WTC11 (cell line): ENCODE measurements at regions not wholly inside any gene's neighbourhood (a gene's known extent, or its start where the extent isn't known, plus 50 kb on each side); places are given as distances from the start of the nearest gene placed in this dataset.

ENCODE experiments used
- ATAC-seq: fragments of 200-7000 bp; cut with Tn5 transposase; 2 replicates; pipeline ENCODE4 v1.10.0; 2021; ENCODE audit warnings: mild to moderate bottlenecking, moderate library complexity
- CTCF ChIA-PET: fragments of 300-600 bp; sonication (Branson Sonifier 250); formaldehyde crosslinking; loops from one replicate; lab custom pipeline; 2021; ENCODE audit warnings: antibody characterized with exemption; lab: Charles Lee
- POLR2A ChIA-PET: fragments of 350-600 bp; sonication (Branson Sonifier 250); formaldehyde crosslinking; loops from one replicate; lab custom pipeline; 2021; ENCODE audit warnings: antibody characterized with exemption; lab: Charles Lee
- DNase-seq: peaks from one replicate; pipeline ENCODE4 v3.0.0; 2021; ENCODE audit warnings: low spot score
- H3K27ac Mint-ChIP-seq: 2 replicates; pipeline ENCODE4 v1.8.0; 2021; ENCODE audit warnings: mixed read lengths
- H3K27me3 Mint-ChIP-seq: 2 replicates; pipeline ENCODE4 v1.8.0; 2021; ENCODE audit warnings: low read depth, mild to moderate bottlenecking, moderate library complexity, mixed read lengths
- H3K36me3 Mint-ChIP-seq: 2 replicates; pipeline ENCODE4 v1.8.0; 2021; ENCODE audit warnings: mixed read lengths
- H3K4me1 Mint-ChIP-seq: 2 replicates; pipeline ENCODE4 v1.8.0; 2022; ENCODE audit warnings: mixed read lengths
- H3K4me3 Mint-ChIP-seq: 2 replicates; pipeline ENCODE4 v1.8.0; 2021; ENCODE audit warnings: mild to moderate bottlenecking, moderate library complexity, mixed read lengths
- H3K9me3 Mint-ChIP-seq: 2 replicates; pipeline ENCODE4 v1.8.0; 2021; ENCODE audit warnings: mixed read lengths
- AR ChIP-seq: fragments of 250-450 bp; sonication (Bioruptor Pico); IDR thresholded peaks from 2 replicates; pipeline ENCODE4 v1.9.0; 2021; ENCODE audit warnings: mild to moderate bottlenecking
- ATF3 ChIP-seq: sonication (generic); formaldehyde crosslinking; conservative IDR thresholded peaks from 2 replicates; pipeline ENCODE4 v1.8.1; 2022; ENCODE audit warnings: mild to moderate bottlenecking, missing genetic modification reagents
- CDX4 ChIP-seq: fragments of 250-450 bp; sonication (Bioruptor Pico); IDR thresholded peaks from 2 replicates; pipeline ENCODE4 v1.9.0; 2021; ENCODE audit warnings: moderate library complexity, mild to moderate bottlenecking, inconsistent platforms, borderline replicate concordance
- ELF4 ChIP-seq: sonication (generic); formaldehyde crosslinking; IDR thresholded peaks from 2 replicates; pipeline ENCODE4 v1.8.1; 2022; ENCODE audit warnings: low read depth, mild to moderate bottlenecking, moderate library complexity, missing genetic modification reagents
- HMGA2 ChIP-seq: fragments of 250-450 bp; sonication (Bioruptor Pico); IDR thresholded peaks from 2 replicates; pipeline ENCODE4 v1.4.0; 2021; ENCODE audit warnings: mild to moderate bottlenecking, moderate library complexity
- KAT7 ChIP-seq: sonication (generic); formaldehyde crosslinking; IDR thresholded peaks from 2 replicates; pipeline ENCODE4 v1.8.1; 2023; ENCODE audit warnings: missing genetic modification reagents, mild to moderate bottlenecking, borderline replicate concordance
- NFYB ChIP-seq: sonication (generic); formaldehyde crosslinking; conservative IDR thresholded peaks from 2 replicates; pipeline ENCODE4 v1.8.0; 2022; ENCODE audit warnings: low read depth, missing genetic modification reagents
- NR1H2 ChIP-seq: sonication (generic); formaldehyde crosslinking; IDR thresholded peaks from 2 replicates; pipeline ENCODE4 v1.9.0; 2021; ENCODE audit warnings: mild to moderate bottlenecking, moderate library complexity, missing genetic modification reagents
- NR2C2 ChIP-seq: sonication (generic); formaldehyde crosslinking; IDR thresholded peaks from 2 replicates; pipeline ENCODE4 v1.8.0; 2022; ENCODE audit warnings: mild to moderate bottlenecking, missing genetic modification reagents
- NR3C1 ChIP-seq: sonication (generic); formaldehyde crosslinking; conservative IDR thresholded peaks from 2 replicates; pipeline ENCODE4 v1.8.1; 2023; ENCODE audit warnings: low read depth, mild to moderate bottlenecking, missing genetic modification reagents
- RORB ChIP-seq: fragments of 250-450 bp; sonication (Bioruptor Pico); IDR thresholded peaks from 2 replicates; pipeline ENCODE4 v1.9.0; 2021; ENCODE audit warnings: mild to moderate bottlenecking
- SMAD4 ChIP-seq: sonication (generic); formaldehyde crosslinking; IDR thresholded peaks from 2 replicates; pipeline ENCODE4 v1.8.0; 2022; ENCODE audit warnings: mild to moderate bottlenecking, missing genetic modification reagents
- SOX15 ChIP-seq: fragments of 250-450 bp; sonication (Bioruptor Pico); IDR thresholded peaks from 2 replicates; pipeline ENCODE4 v1.9.0; 2021; ENCODE audit warnings: mild to moderate bottlenecking
- ZNF232 ChIP-seq: sonication (generic); formaldehyde crosslinking; IDR thresholded peaks from 2 replicates; pipeline ENCODE4 v1.8.0; 2022; ENCODE audit warnings: mild to moderate bottlenecking, missing genetic modification reagents
- ZNF281 ChIP-seq: sonication (generic); formaldehyde crosslinking; IDR thresholded peaks from 2 replicates; pipeline ENCODE4 v1.8.0; 2023; ENCODE audit warnings: mild to moderate bottlenecking, missing genetic modification reagents
- ZNF512 ChIP-seq: sonication (generic); formaldehyde crosslinking; IDR thresholded peaks from 2 replicates; pipeline ENCODE4 v1.8.1; 2022; ENCODE audit warnings: missing genetic modification reagents, borderline replicate concordance
- ZNF671 ChIP-seq: fragments of 250-450 bp; sonication (Bioruptor Pico); IDR thresholded peaks from 2 replicates; pipeline ENCODE4 v1.8.0; 2021; ENCODE audit warnings: mild to moderate bottlenecking

GRCh38 chr2:181158427-181158826 is 178.0 kb downstream of the UBE2E3 start:
- Mint-ChIP-seq H3K4me3 (no peak overlapping the region), H3K9me3 (peaks cover 41% of the 10 kb centered on the region), H3K27me3 (no peaks in the 10 kb centered on the region), H3K4me1 (no peaks in the 10 kb centered on the region), H3K27ac (no peak overlapping the region)
- ChIA-PET POLR2A (no interaction called here), CTCF (interaction anchor here (0.6 kb wide), 1 partner anchor 308 kb away, joined by 3 read pairs; no protein-coding TSS in a partner anchor)
- DNase-seq (no peak), ATAC-seq (no peak)
- no peak for TF ChIP-seq KAT7 (CRISPR knock-in tag)
- TF ChIP-seq ZNF281 (CRISPR knock-in tag) = no peak
- no peak for TF ChIP-seq RORB (CRISPR knock-in tag)
- TF ChIP-seq SOX15 (CRISPR knock-in tag) = no peak
- no peak for TF ChIP-seq ELF4 (CRISPR knock-in tag)
- TF ChIP-seq, all 79 proteins: peak for 0
- peaks cover 15% of the 10 kb centered on the region for H3K36me3 Mint-ChIP-seq

GRCh38 chr2:181161615-181162014 is 181.2 kb downstream of the UBE2E3 start:
- DNase-seq (no peak), ATAC-seq (no peak)
- TF ChIP-seq NR1H2 (CRISPR knock-in tag) = no peak
- no peak for TF ChIP-seq AR
- TF ChIP-seq CDX4 (CRISPR knock-in tag) = no peak
- no peak for TF ChIP-seq HMGA2
- TF ChIP-seq ZNF512 (CRISPR knock-in tag) = no peak
- no peak for TF ChIP-seq NR3C1 (CRISPR knock-in tag)
- no peak for TF ChIP-seq ZNF671 (CRISPR knock-in tag)
- no peak for TF ChIP-seq NFYB (CRISPR knock-in tag)
- no peak for TF ChIP-seq ZNF232
- no peak for TF ChIP-seq ATF3 (CRISPR knock-in tag)
- TF ChIP-seq SMAD4 (CRISPR knock-in tag) = no peak
- TF ChIP-seq NR2C2 (CRISPR knock-in tag) = no peak
- Mint-ChIP-seq H3K4me3 (no peak overlapping the region), H3K4me1 (no peaks in the 10 kb centered on the region), H3K27me3 (no peaks in the 10 kb centered on the region), H3K27ac (no peak overlapping the region), H3K36me3 (peaks cover 12% of the 10 kb centered on the region), H3K9me3 (peaks cover 31% of the 10 kb centered on the region)
- CTCF ChIA-PET = no interaction called here
- POLR2A ChIA-PET = no interaction called here
